Prostate gland (tissue), 2 donors: ENCODE measurements at regions not wholly inside any gene's neighbourhood (a gene's known extent, or its start where the extent isn't known, plus 50 kb on each side); places are given as distances from the start of the nearest gene placed in this dataset.

Source experiments
- CTCF ChIP-seq, 4 experiments: fragments of 200-600 bp in 2 of 4; fragments of 450-650 bp in 2 of 4; sonication (generic) in 2 of 4; IDR thresholded peaks; 1 replicate in 3 of 4; 2 replicates in 1 of 4; pipeline ENCODE4 v1.5.1; 2016 to 2019; ENCODE audit warnings: antibody characterized with exemption in 4 of 4, mild to moderate bottlenecking in 2 of 4, moderate library complexity in 2 of 4
- POLR2A ChIP-seq: fragments of 450-650 bp; IDR thresholded peaks from one replicate; pipeline ENCODE4 v1.6.1; 2016; ENCODE audit warnings: antibody characterized with exemption, mild to moderate bottlenecking
- POLR2AphosphoS5 ChIP-seq: sonication (generic); formaldehyde crosslinking; IDR thresholded peaks from one replicate; pipeline ENCODE4 v1.6.1; 2017; ENCODE audit warnings: antibody characterized with exemption

- TF ChIP-seq CTCF (IDR thresholded peaks at IDR 0.05) (no peak), POLR2AphosphoS5 (no peak), POLR2A (no peak)
These were observed 280.9 kb upstream of the FZD8 start for GRCh38 chr10:35922876-35923600.
